ENCODE measurements at regions not wholly inside any gene's neighbourhood (a gene's known extent, or its start where the extent isn't known, plus 50 kb on each side); places are given as distances from the start of the nearest gene placed in this dataset.
"Not testable (repeated sequence)": the region's sequence is repeated elsewhere in the genome, so short reads cannot be mapped to it uniquely, and the experiment has no call there.

GRCh38 chr2:149727927-149728326 lies 140.4 kb upstream of the MMADHC start:
- no peak for DNase-seq

GRCh38 chr2:149725234-149725633 lies 137.7 kb upstream of the MMADHC start:
- no peak for DNase-seq

- DNase-seq, result no peak
These were observed 136.5 kb upstream of the MMADHC start for GRCh38 chr2:149724091-149724490.

GRCh38 chr2:149720615-149721014 lies 133.0 kb upstream of the MMADHC start:
- DNase-seq, result no peak

- DNase-seq, result no peak
These were observed 132.1 kb upstream of the MMADHC start for GRCh38 chr2:149719695-149720094.

GRCh38 chr2:149716687-149717086 lies 129.1 kb upstream of the MMADHC start:
- no peak for DNase-seq

GRCh38 chr2:149715894-149716293 lies 128.3 kb upstream of the MMADHC start:
- DNase-seq, result no peak

GRCh38 chr2:149715005-149715592 lies 127.5 kb upstream of the MMADHC start:
- DNase-seq, result no peak

GRCh38 chr2:149709496-149710263 lies 122.1 kb upstream of the MMADHC start:
- DNase-seq, result no peak

- DNase-seq, result no peak
These were observed 115.7 kb upstream of the MMADHC start for GRCh38 chr2:149703281-149703680.

GRCh38 chr2:149702571-149702970 lies 115.0 kb upstream of the MMADHC start:
- no peak for DNase-seq

- DNase-seq, result no peak
These were observed 113.7 kb upstream of the MMADHC start for GRCh38 chr2:149701241-149701640.

GRCh38 chr2:149692961-149693396 lies 105.4 kb upstream of the MMADHC start:
- DNase-seq, result no peak

GRCh38 chr2:149690825-149691224 lies 103.2 kb upstream of the MMADHC start:
- DNase-seq, result no peak

- no peak for DNase-seq
These were observed 99.5 kb upstream of the MMADHC start for GRCh38 chr2:149687052-149687427.

- no peak for DNase-seq
These were observed 98.8 kb upstream of the MMADHC start for GRCh38 chr2:149686136-149687051.

GRCh38 chr2:149685401-149685800 lies 97.8 kb upstream of the MMADHC start:
- not testable (repeated sequence) for DNase-seq

- no peak for DNase-seq
These were observed 91.7 kb upstream of the MMADHC start for GRCh38 chr2:149679286-149679685.

- no peak for DNase-seq
These were observed 89.8 kb upstream of the MMADHC start for GRCh38 chr2:149677416-149677815.

- DNase-seq, result no peak
These were observed 82.5 kb upstream of the MMADHC start for GRCh38 chr2:149670086-149670485.

GRCh38 chr2:149666809-149667320 lies 79.3 kb upstream of the MMADHC start:
- DNase-seq, result no peak

- no peak for DNase-seq
These were observed 77.3 kb upstream of the MMADHC start for GRCh38 chr2:149664896-149665295.

GRCh38 chr2:149662556-149662955 lies 75.0 kb upstream of the MMADHC start:
- no peak for DNase-seq
